ENCODE measurements at regions not wholly inside any gene's neighbourhood (a gene's known extent, or its start where the extent isn't known, plus 50 kb on each side); places are given as distances from the start of the nearest gene placed in this dataset.
A peak's percentile ranks its signal among the peaks of the same experiment; 100 is the strongest.

- Histone ChIP-seq H3K79me2 (ENCODE audit: control insufficient read depth, insufficient read depth, low read length) (no peaks in the 10 kb centered on the region), H4K8ac (ENCODE audit: low read depth, low read length) (no peak overlapping the region), H3K79me1 (ENCODE audit: low read length) (no peaks in the 10 kb centered on the region), H3K4ac (ENCODE audit: low read depth, low read length) (no peak overlapping the region), H3K9ac (ENCODE audit: low read length) (no peak overlapping the region), H3K4me2 (ENCODE audit: low read length) (no peak overlapping the region), H3K23ac (ENCODE audit: low read length) (no peak overlapping the region), H3K4me3 (ENCODE audit: low read length) (no peak overlapping the region), H3K27me3 (ENCODE audit: insufficient read depth, low read length, poor library complexity) (no peaks in the 10 kb centered on the region), H2AK5ac (ENCODE audit: low read length) (no peak overlapping the region), H3K27ac (ENCODE audit: low read depth, low read length) (no peak overlapping the region), H3K4me1 (ENCODE audit: control insufficient read depth, low read depth, low read length) (no peaks in the 10 kb centered on the region), H4K5ac (ENCODE audit: low read length) (no peak overlapping the region), H3K18ac (ENCODE audit: low read length) (no peak overlapping the region), H2BK5ac (ENCODE audit: low read length) (no peak overlapping the region), H3K36me3 (ENCODE audit: control insufficient read depth, insufficient read depth, low read length) (no peaks in the 10 kb centered on the region), H2BK120ac (ENCODE audit: low read depth, low read length) (no peak overlapping the region), H3K56ac (ENCODE audit: low read length) (no peak overlapping the region), H2BK15ac (replicated peaks; ENCODE audit: low read depth) (no peak overlapping the region)
- no peak for DNase-seq
- WGBS (ENCODE audit: extremely low coverage, insufficient coverage, low lambda C conversion rate): no CpG with 5 or more reads among the region's 3 CpGs
Observed at GRCh38 chr1:208935517-208936187, 647.9 kb upstream of the CAMK1G start.

GRCh38 chr1:208939537-208940085 is 643.9 kb upstream of the CAMK1G start:
- H3K9ac ChIP-seq (ENCODE audit: low read length): no peak overlapping the region
- H2BK15ac ChIP-seq (replicated peaks; ENCODE audit: low read depth): no peak overlapping the region
- H3K79me1 ChIP-seq (ENCODE audit: low read length): no peaks in the 10 kb centered on the region
- no peak overlapping the region for H4K5ac ChIP-seq (ENCODE audit: low read length)
- H3K4me2 ChIP-seq (ENCODE audit: low read length): no peak overlapping the region
- DNase-seq: no peak
- H3K23ac ChIP-seq (ENCODE audit: low read length): no peak overlapping the region
- H3K79me2 ChIP-seq (ENCODE audit: control insufficient read depth, insufficient read depth, low read length): no peaks in the 10 kb centered on the region
- no peak overlapping the region for H3K4ac ChIP-seq (ENCODE audit: low read depth, low read length)
- no peak overlapping the region for H3K56ac ChIP-seq (ENCODE audit: low read length)
- no peak overlapping the region for H2AK5ac ChIP-seq (ENCODE audit: low read length)
- peaks cover 3% of the 10 kb centered on the region for H3K4me1 ChIP-seq (ENCODE audit: control insufficient read depth, low read depth, low read length)
- WGBS (ENCODE audit: extremely low coverage, insufficient coverage, low lambda C conversion rate): no CpG with 5 or more reads among the region's 1 CpG
- H3K4me3 ChIP-seq (ENCODE audit: low read length): no peak overlapping the region
- H3K27me3 ChIP-seq (ENCODE audit: insufficient read depth, low read length, poor library complexity): no peaks in the 10 kb centered on the region
- no peak overlapping the region for H3K27ac ChIP-seq (ENCODE audit: low read depth, low read length)
- no peak overlapping the region for H4K8ac ChIP-seq (ENCODE audit: low read depth, low read length)
- H2BK120ac ChIP-seq (ENCODE audit: low read depth, low read length): no peak overlapping the region
- no peaks in the 10 kb centered on the region for H3K36me3 ChIP-seq (ENCODE audit: control insufficient read depth, insufficient read depth, low read length)
- no peak overlapping the region for H2BK5ac ChIP-seq (ENCODE audit: low read length)
- H3K18ac ChIP-seq (ENCODE audit: low read length): no peak overlapping the region

- no peak overlapping the region for H3K18ac ChIP-seq (ENCODE audit: low read length)
- H4K5ac ChIP-seq (ENCODE audit: low read length): no peak overlapping the region
- DNase-seq: no peak
- no peak overlapping the region for H3K56ac ChIP-seq (ENCODE audit: low read length)
- H3K9ac ChIP-seq (ENCODE audit: low read length): no peak overlapping the region
- H4K8ac ChIP-seq (ENCODE audit: low read depth, low read length): no peak overlapping the region
- no peaks in the 10 kb centered on the region for H3K36me3 ChIP-seq (ENCODE audit: control insufficient read depth, insufficient read depth, low read length)
- H3K4me3 ChIP-seq (ENCODE audit: low read length): no peak overlapping the region
- no peak overlapping the region for H2BK15ac ChIP-seq (replicated peaks; ENCODE audit: low read depth)
- H2BK5ac ChIP-seq (ENCODE audit: low read length): no peak overlapping the region
- H3K23ac ChIP-seq (ENCODE audit: low read length): no peak overlapping the region
- H3K27ac ChIP-seq (ENCODE audit: low read depth, low read length): no peak overlapping the region
- H3K79me2 ChIP-seq (ENCODE audit: control insufficient read depth, insufficient read depth, low read length): no peaks in the 10 kb centered on the region
- no peak overlapping the region for H3K4me2 ChIP-seq (ENCODE audit: low read length)
- no peak overlapping the region for H2AK5ac ChIP-seq (ENCODE audit: low read length)
- H3K4me1 ChIP-seq (ENCODE audit: control insufficient read depth, low read depth, low read length): peaks cover 3% of the 10 kb centered on the region
- no peaks in the 10 kb centered on the region for H3K27me3 ChIP-seq (ENCODE audit: insufficient read depth, low read length, poor library complexity)
- no peak overlapping the region for H2BK120ac ChIP-seq (ENCODE audit: low read depth, low read length)
- WGBS (ENCODE audit: extremely low coverage, insufficient coverage, low lambda C conversion rate): no CpG with 5 or more reads among the region's 1 CpG
- H3K79me1 ChIP-seq (ENCODE audit: low read length): no peaks in the 10 kb centered on the region
- no peak overlapping the region for H3K4ac ChIP-seq (ENCODE audit: low read depth, low read length)
Observed at GRCh38 chr1:208942394-208943130, 641.0 kb upstream of the CAMK1G start.

DNA sequence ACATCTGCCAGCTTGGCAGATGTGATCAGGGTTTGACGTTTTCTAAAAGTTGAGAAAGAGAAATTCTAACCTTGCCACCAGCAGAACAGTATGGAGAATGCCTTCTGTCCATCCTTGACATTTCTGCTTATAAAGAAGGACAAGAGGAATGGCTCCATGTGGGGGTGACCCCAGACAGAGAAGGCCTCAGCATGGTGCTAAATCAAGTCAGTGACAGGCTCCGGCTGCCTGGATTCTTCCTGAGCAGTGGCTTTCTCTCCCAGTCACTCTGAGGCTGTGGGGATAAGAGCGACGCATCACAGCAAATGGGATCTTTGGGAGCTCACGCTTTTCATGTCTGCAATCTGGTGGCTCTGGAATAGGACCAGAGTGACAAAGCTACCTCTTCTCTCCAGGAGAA is 640.2 kb upstream of the CAMK1G start:
- WGBS (ENCODE audit: extremely low coverage, insufficient coverage, low lambda C conversion rate): no CpG with 5 or more reads among the region's 5 CpGs
- H2AK5ac ChIP-seq (ENCODE audit: low read length): no peak overlapping the region
- peak overlapping the region; percentile 60 for H3K18ac ChIP-seq (ENCODE audit: low read length)
- H3K56ac ChIP-seq (ENCODE audit: low read length): no peak overlapping the region
- H3K9ac ChIP-seq (ENCODE audit: low read length): no peak overlapping the region
- H3K79me2 ChIP-seq (ENCODE audit: control insufficient read depth, insufficient read depth, low read length): no peaks in the 10 kb centered on the region
- DNase-seq: no peak
- no peaks in the 10 kb centered on the region for H3K27me3 ChIP-seq (ENCODE audit: insufficient read depth, low read length, poor library complexity)
- no peak overlapping the region for H3K4me2 ChIP-seq (ENCODE audit: low read length)
- H3K79me1 ChIP-seq (ENCODE audit: low read length): no peaks in the 10 kb centered on the region
- H2BK120ac ChIP-seq (ENCODE audit: low read depth, low read length): no peak overlapping the region
- no peak overlapping the region for H2BK15ac ChIP-seq (replicated peaks; ENCODE audit: low read depth)
- no peak overlapping the region for H2BK5ac ChIP-seq (ENCODE audit: low read length)
- H3K4me1 ChIP-seq (ENCODE audit: control insufficient read depth, low read depth, low read length): peaks cover 3% of the 10 kb centered on the region
- H3K36me3 ChIP-seq (ENCODE audit: control insufficient read depth, insufficient read depth, low read length): no peaks in the 10 kb centered on the region
- no peak overlapping the region for H3K4me3 ChIP-seq (ENCODE audit: low read length)
- no peak overlapping the region for H3K23ac ChIP-seq (ENCODE audit: low read length)
- no peak overlapping the region for H4K8ac ChIP-seq (ENCODE audit: low read depth, low read length)
- no peak overlapping the region for H4K5ac ChIP-seq (ENCODE audit: low read length)
- no peak overlapping the region for H3K4ac ChIP-seq (ENCODE audit: low read depth, low read length)
- H3K27ac ChIP-seq (ENCODE audit: low read depth, low read length): no peak overlapping the region

GRCh38 chr1:208944981-208945451 is 638.5 kb upstream of the CAMK1G start:
- Histone ChIP-seq H3K36me3 (ENCODE audit: control insufficient read depth, insufficient read depth, low read length) (no peaks in the 10 kb centered on the region), H3K27me3 (ENCODE audit: insufficient read depth, low read length, poor library complexity) (no peaks in the 10 kb centered on the region), H3K4me2 (ENCODE audit: low read length) (no peak overlapping the region), H2BK5ac (ENCODE audit: low read length) (no peak overlapping the region), H3K27ac (ENCODE audit: low read depth, low read length) (no peak overlapping the region), H2AK5ac (ENCODE audit: low read length) (no peak overlapping the region), H2BK15ac (replicated peaks; ENCODE audit: low read depth) (no peak overlapping the region), H3K56ac (ENCODE audit: low read length) (no peak overlapping the region), H3K4me3 (ENCODE audit: low read length) (no peak overlapping the region), H3K79me1 (ENCODE audit: low read length) (no peaks in the 10 kb centered on the region), H4K8ac (ENCODE audit: low read depth, low read length) (no peak overlapping the region), H3K79me2 (ENCODE audit: control insufficient read depth, insufficient read depth, low read length) (no peaks in the 10 kb centered on the region), H4K5ac (ENCODE audit: low read length) (no peak overlapping the region), H3K18ac (ENCODE audit: low read length) (peak overlapping the region; percentile 56), H2BK120ac (ENCODE audit: low read depth, low read length) (no peak overlapping the region), H3K23ac (ENCODE audit: low read length) (no peak overlapping the region), H3K4ac (ENCODE audit: low read depth, low read length) (no peak overlapping the region), H3K9ac (ENCODE audit: low read length) (no peak overlapping the region), H3K4me1 (ENCODE audit: control insufficient read depth, low read depth, low read length) (peaks cover 3% of the 10 kb centered on the region)
- DNase-seq: no peak
- WGBS (ENCODE audit: extremely low coverage, insufficient coverage, low lambda C conversion rate): no CpG with 5 or more reads among the region's 2 CpGs
